A172 (cell line): ENCODE measurements at regions not wholly inside any gene's neighbourhood (a gene's known extent, or its start where the extent isn't known, plus 50 kb on each side); places are given as distances from the start of the nearest gene placed in this dataset.
A peak's percentile ranks its signal among the peaks of the same experiment; 100 is the strongest.

Experiments
- DNase-seq: peaks from one replicate; pipeline ENCODE4 v3.0.0-alpha.2; 2015; ENCODE audit warnings: low spot score

GRCh38 chr4:31617667-31618066 lies 897.5 kb downstream of the PCDH7 start:
- DNase-seq, result no peak

- peak; percentile 14 for DNase-seq
These were observed 900.3 kb downstream of the PCDH7 start for GRCh38 chr4:31620476-31620875.

GRCh38 chr4:31645236-31645635 lies 925.1 kb downstream of the PCDH7 start:
- DNase-seq, result no peak

- DNase-seq, result no peak
These were observed 927.6 kb downstream of the PCDH7 start for GRCh38 chr4:31647786-31648185.

GRCh38 chr4:31649878-31650277 lies 929.7 kb downstream of the PCDH7 start:
- no peak for DNase-seq

- no peak for DNase-seq
These were observed 931.4 kb downstream of the PCDH7 start for GRCh38 chr4:31651541-31651940.

- DNase-seq, result no peak
These were observed 935.2 kb downstream of the PCDH7 start for GRCh38 chr4:31655328-31655727.

GRCh38 chr4:31657859-31658570 lies 937.8 kb downstream of the PCDH7 start:
- DNase-seq, result peak; percentile 26

- no peak for DNase-seq
These were observed 940.7 kb downstream of the PCDH7 start for GRCh38 chr4:31660916-31661315.

- no peak for DNase-seq
These were observed 942.8 kb downstream of the PCDH7 start for GRCh38 chr4:31662951-31663350.

- DNase-seq, result no peak
These were observed 947.5 kb downstream of the PCDH7 start for GRCh38 chr4:31667686-31668085.

GRCh38 chr4:31674313-31674947 lies 954.3 kb downstream of the PCDH7 start:
- DNase-seq, result peak; percentile 22

GRCh38 chr4:31678356-31678755 lies 958.2 kb downstream of the PCDH7 start:
- DNase-seq, result no peak

GRCh38 chr4:31682796-31683195 lies 962.6 kb downstream of the PCDH7 start:
- peak; percentile 48 for DNase-seq

GRCh38 chr4:31687717-31688342 lies 967.7 kb downstream of the PCDH7 start:
- DNase-seq, result no peak

- peak; percentile 16 for DNase-seq
These were observed 972.3 kb downstream of the PCDH7 start for GRCh38 chr4:31692399-31692940.

GRCh38 chr4:31701256-31701655 lies 981.1 kb downstream of the PCDH7 start:
- no peak for DNase-seq

- DNase-seq, result no peak
These were observed 982.2 kb downstream of the PCDH7 start for GRCh38 chr4:31702326-31702725.

GRCh38 chr4:31714238-31714637 lies 994.1 kb downstream of the PCDH7 start:
- DNase-seq, result no peak

- DNase-seq, result no peak
These were observed 995.1 kb downstream of the PCDH7 start for GRCh38 chr4:31715302-31715701.

- no peak for DNase-seq
These were observed 1006.9 kb downstream of the PCDH7 start for GRCh38 chr4:31727030-31727429.

- no peak for DNase-seq
These were observed 1014.8 kb downstream of the PCDH7 start for GRCh38 chr4:31735004-31735403.

- DNase-seq, result no peak
These were observed 1017.2 kb downstream of the PCDH7 start for GRCh38 chr4:31737419-31737818.
